SK-N-SH (cell line): ENCODE measurements at regions not wholly inside any gene's neighbourhood (a gene's known extent, or its start where the extent isn't known, plus 50 kb on each side); places are given as distances from the start of the nearest gene placed in this dataset.

Source experiments
- CTCF ChIA-PET: fragments of 300-600, 350-600 bp; formaldehyde crosslinking; extraction: SDS; loops from one replicate; lab custom pipeline; 2021; lab: Yijun Ruan, JAX
- POLR2A ChIA-PET: fragments of 350-600 bp; sonication (Branson Sonifier 250); formaldehyde crosslinking; extraction: SDS; loops from one replicate; lab custom pipeline; 2020; ENCODE audit warnings: antibody characterized with exemption, inconsistent platforms; lab: Yijun Ruan, JAX
- DNase-seq: peaks from one replicate; pipeline ENCODE4 v3.0.0; 2012
- H2AFZ ChIP-seq: fragments of 200-600 bp; sonication (generic); 2 replicates; pipeline ENCODE4 v1.8.1; 2016; ENCODE audit warnings: antibody characterized with exemption, mild to moderate bottlenecking, low read depth
- H3F3A ChIP-seq: fragments of 200-600 bp; sonication (generic); replicated peaks from 2 replicates; pipeline ENCODE3; 2016; ENCODE audit warnings: antibody characterized with exemption, mild to moderate bottlenecking; ENCODE audit not compliant: insufficient read depth
- H3K27ac ChIP-seq, 2 experiments: fragments of 200-500 bp in 1 of 2; fragments of 200-600 bp in 1 of 2; sonication (Bioruptor generic) in 1 of 2; sonication (generic), shearing (Covaris generic) in 1 of 2; 2 replicates each; pipeline versions ENCODE4 v1.5.1 to v1.6.1; 2014 to 2016; ENCODE audit warnings: low read depth in 2 of 2, inconsistent platforms in 1 of 2, low read length in 1 of 2, mild to moderate bottlenecking in 1 of 2, mixed read lengths in 1 of 2
- H3K27me3 ChIP-seq: fragments of 200-600 bp; sonication (generic), shearing (Covaris generic); 2 replicates; pipeline ENCODE4 v1.6.1; 2016; ENCODE audit warnings: mixed run types; ENCODE audit not compliant: insufficient read depth
- H3K36me3 ChIP-seq, 2 experiments: fragments of 200-500 bp in 1 of 2; fragments of 200-600 bp in 1 of 2; sonication (Bioruptor generic) in 1 of 2; sonication (generic) in 1 of 2; replicated peaks in 1 of 2; 2 replicates each; pipeline versions ENCODE3 to v1.5.1; 2014 to 2016; ENCODE audit warnings: low read length in 1 of 2, mild to moderate bottlenecking in 1 of 2; ENCODE audit not compliant: insufficient read depth in 2 of 2, control insufficient read depth in 1 of 2
- H3K4me1 ChIP-seq, 2 experiments: fragments of 200-500 bp in 1 of 2; fragments of 200-600 bp in 1 of 2; sonication (Bioruptor generic) in 1 of 2; sonication (generic), shearing (Covaris generic) in 1 of 2; 2 replicates each; pipeline versions ENCODE4 v1.5.1 to v1.6.1; 2014 to 2016; ENCODE audit warnings: low read depth in 1 of 2, low read length in 1 of 2, mixed run types in 1 of 2; ENCODE audit not compliant: insufficient read depth in 2 of 2, control insufficient read depth in 1 of 2
- H3K4me2 ChIP-seq: fragments of 200-600 bp; sonication (generic), shearing (Covaris generic); 2 replicates; pipeline ENCODE4 v1.6.1; 2017; ENCODE audit warnings: mixed run types
- H3K4me3 ChIP-seq, 2 experiments: fragments of 200-500 bp in 1 of 2; fragments of 200-600 bp in 1 of 2; sonication (Bioruptor generic) in 1 of 2; sonication (generic), shearing (Covaris generic) in 1 of 2; 2 replicates each; pipeline versions ENCODE4 v1.5.1 to v1.8.1; 2014 to 2016; ENCODE audit warnings: low read depth in 2 of 2, inconsistent platforms in 1 of 2, low read length in 1 of 2, mild to moderate bottlenecking in 1 of 2, mixed read lengths in 1 of 2, moderate library complexity in 1 of 2
- H3K79me2 ChIP-seq: fragments of 200-600 bp; sonication (generic); 2 replicates; pipeline ENCODE4 v1.8.1; 2017; ENCODE audit warnings: mild to moderate bottlenecking; ENCODE audit not compliant: insufficient read depth
- H3K9ac ChIP-seq: fragments of 200-600 bp; sonication (generic); 2 replicates; pipeline ENCODE4 v1.6.1; 2017; ENCODE audit warnings: mixed run types
- H3K9me2 ChIP-seq: fragments of 200-600 bp; sonication (generic); 2 replicates; pipeline ENCODE4 v1.6.1; 2017; ENCODE audit warnings: mixed run types
- H3K9me3 ChIP-seq: fragments of 200-600 bp; sonication (generic); 2 replicates; pipeline ENCODE4 v1.6.1; 2017; ENCODE audit warnings: mixed run types, mild to moderate bottlenecking, moderate library complexity
- H4K20me1 ChIP-seq: fragments of 200-600 bp; sonication (generic); 2 replicates; pipeline ENCODE4 v1.6.1; 2017; ENCODE audit warnings: mild to moderate bottlenecking, mixed run types; ENCODE audit not compliant: insufficient read depth
- ELF1 ChIP-seq: IDR thresholded peaks from 2 replicates; pipeline ENCODE4 v1.4.0; 2012
- EP300 ChIP-seq, 2 experiments: IDR thresholded peaks; 2 replicates each; pipeline versions ENCODE4 v1.4.0 to v1.6.1; 2012; ENCODE audit warnings: borderline replicate concordance in 1 of 2, low read depth in 1 of 2, low read length in 1 of 2
- EZH2phosphoT487 ChIP-seq: fragments of 200-600 bp; sonication (generic); IDR thresholded peaks from 2 replicates; pipeline ENCODE4 v1.6.1; 2017; ENCODE audit warnings: low read depth, mixed run types, mild to moderate bottlenecking, antibody characterized with exemption, moderate library complexity, borderline replicate concordance
- FOSL2 ChIP-seq: IDR thresholded peaks from 2 replicates; pipeline ENCODE4 v1.4.0; 2012; ENCODE audit warnings: low read depth, mild to moderate bottlenecking, moderate library complexity, borderline replicate concordance
- JUND ChIP-seq: IDR thresholded peaks from 2 replicates; pipeline ENCODE4 v1.4.0; 2012
- NFIC ChIP-seq: IDR thresholded peaks from 2 replicates; pipeline ENCODE4 v1.4.0; 2012; ENCODE audit warnings: borderline replicate concordance
- NRF1 ChIP-seq: IDR thresholded peaks from 2 replicates; pipeline ENCODE4 v1.6.1; 2012; ENCODE audit warnings: low read depth, mild to moderate bottlenecking, low read length
- RAD21 ChIP-seq: IDR thresholded peaks from 2 replicates; pipeline ENCODE4 v1.6.1; 2012; ENCODE audit warnings: mild to moderate bottlenecking, low read length
- RCOR1 ChIP-seq: fragments of 150-350 bp; IDR thresholded peaks from 2 replicates; pipeline ENCODE4 v1.6.1; 2017; ENCODE audit warnings: antibody characterized with exemption, low read length
- RXRA ChIP-seq: IDR thresholded peaks from 2 replicates; pipeline ENCODE4 v1.4.0; 2012; ENCODE audit warnings: low read depth, mild to moderate bottlenecking, borderline replicate concordance
- TCF12 ChIP-seq: IDR thresholded peaks from 2 replicates; pipeline ENCODE4 v1.4.0; 2012
- TEAD4 ChIP-seq: IDR thresholded peaks from 2 replicates; pipeline ENCODE4 v1.4.0; 2012; ENCODE audit warnings: mild to moderate bottlenecking, borderline replicate concordance; ENCODE audit not compliant: insufficient read depth
- WGBS: methylation state at CpG from one replicate; pipeline ENCODE4 v1.1.6; 2017; ENCODE audit warnings: low lambda C conversion rate; 5-methylcytosine and 5-hydroxymethylcytosine counted together
- TF ChIP-seq, protein P1 (sequence below): IDR thresholded peaks from 2 replicates; pipeline ENCODE4 v1.4.0; 2012; ENCODE audit warnings: low read depth, borderline replicate concordance
- TF ChIP-seq, protein P2 (sequence below): IDR thresholded peaks from 2 replicates; pipeline ENCODE4; 2012

DNA sequence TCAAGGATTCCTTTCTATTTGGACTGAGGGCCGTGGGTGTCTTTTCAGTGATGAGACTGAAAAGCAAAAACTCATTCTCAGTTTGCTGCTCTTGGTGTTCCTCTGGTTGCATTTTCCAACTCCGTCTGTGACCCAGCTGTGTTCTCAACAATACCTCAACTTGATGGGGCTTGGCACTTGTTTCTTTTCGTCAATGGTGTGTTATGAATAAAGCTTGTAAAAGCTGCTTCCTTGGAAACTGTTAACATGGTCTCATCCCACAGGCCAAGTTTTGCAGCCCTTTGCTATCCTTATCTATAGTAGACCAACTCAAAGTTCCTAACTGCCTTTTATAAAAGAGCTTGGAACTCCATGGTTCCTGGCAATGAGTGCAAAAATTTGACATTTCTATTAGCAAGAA is 142.5 kb upstream of the UBE2E1 start:
- Histone ChIP-seq H3K9me2 (no peaks in the 10 kb centered on the region), H3K4me2 (no peak overlapping the region), H4K20me1 (no peaks in the 10 kb centered on the region), H2AFZ (no peak overlapping the region), H3K27me3 (no peaks in the 10 kb centered on the region), H3K27ac (no peak overlapping the region), H3K79me2 (no peaks in the 10 kb centered on the region), H3K9me3 (no peaks in the 10 kb centered on the region), H3F3A (peaks cover 3% of the 10 kb centered on the region), H3K4me1 (peaks cover 3 to 5% of the 10 kb centered on the region in 2 experiments; a peak in 2 of 4 replicates), H3K9ac (no peak overlapping the region), H3K36me3 (no peaks in the 10 kb centered on the region), H3K4me3 (no peak overlapping the region)
- TF ChIP-seq TEAD4 (no peak), RAD21 (no peak), EP300 (IDR thresholded peaks at IDR 0.05; ENCODE audit: borderline replicate concordance in 1 of 2, low read depth in 1 of 2, low read length in 1 of 2) (no peak), ELF1 (no peak)
- WGBS: 93% methylated on average over 3 of the region's 3 CpGs
- ChIA-PET CTCF (no interaction called here), POLR2A (no interaction called here)
- no peak for DNase-seq

DNA sequence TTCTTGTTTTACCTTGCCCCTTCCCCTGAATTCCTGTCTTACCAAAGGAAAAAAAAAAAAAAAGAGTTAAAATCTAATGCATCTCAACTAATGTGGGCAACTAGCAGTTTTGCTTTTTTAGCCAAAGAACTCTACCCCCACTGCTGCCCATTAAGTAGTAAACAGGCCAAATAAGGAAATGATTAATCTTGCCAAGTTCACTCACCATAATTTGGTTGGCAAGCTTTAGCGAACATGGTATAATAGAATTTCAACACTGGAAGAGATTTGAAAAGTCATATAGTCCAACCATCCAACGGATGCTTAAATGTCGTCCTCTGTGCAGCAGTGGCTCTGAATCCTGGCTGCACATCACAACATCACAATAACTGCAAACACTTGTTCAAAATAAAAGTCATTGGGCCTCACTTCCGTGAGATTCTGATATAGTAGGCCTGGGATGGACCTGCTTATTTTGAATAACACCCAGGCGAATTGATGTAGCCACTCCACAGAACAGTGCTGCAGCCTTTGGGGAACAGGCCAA is 142.0 kb upstream of the UBE2E1 start:
- no peaks in the 10 kb centered on the region for H4K20me1 ChIP-seq
- H3K79me2 ChIP-seq: no peaks in the 10 kb centered on the region
- WGBS: 71% methylated on average over 5 of the region's 5 CpGs
- no peaks in the 10 kb centered on the region for H3K27me3 ChIP-seq
- ChIA-PET POLR2A (no interaction called here), CTCF (no interaction called here)
- H3F3A ChIP-seq: peaks cover 5% of the 10 kb centered on the region
- no peak overlapping the region for H3K27ac ChIP-seq
- no peaks in the 10 kb centered on the region for H3K36me3 ChIP-seq
- H3K4me3 ChIP-seq: no peak overlapping the region
- no peak overlapping the region for H2AFZ ChIP-seq
- H3K4me1 ChIP-seq: peaks cover 5% of the 10 kb centered on the region in 2 experiments; a peak in 2 of 4 replicates
- H3K4me2 ChIP-seq: 0 out of 2 replicates have a peak overlapping the region, but pooled peaks have one; percentile 5
- no peaks in the 10 kb centered on the region for H3K9me3 ChIP-seq
- H3K9ac ChIP-seq: no peak overlapping the region
- DNase-seq: no peak
- no peaks in the 10 kb centered on the region for H3K9me2 ChIP-seq
- TF ChIP-seq RXRA: no peak
- TF ChIP-seq, protein P1, sequence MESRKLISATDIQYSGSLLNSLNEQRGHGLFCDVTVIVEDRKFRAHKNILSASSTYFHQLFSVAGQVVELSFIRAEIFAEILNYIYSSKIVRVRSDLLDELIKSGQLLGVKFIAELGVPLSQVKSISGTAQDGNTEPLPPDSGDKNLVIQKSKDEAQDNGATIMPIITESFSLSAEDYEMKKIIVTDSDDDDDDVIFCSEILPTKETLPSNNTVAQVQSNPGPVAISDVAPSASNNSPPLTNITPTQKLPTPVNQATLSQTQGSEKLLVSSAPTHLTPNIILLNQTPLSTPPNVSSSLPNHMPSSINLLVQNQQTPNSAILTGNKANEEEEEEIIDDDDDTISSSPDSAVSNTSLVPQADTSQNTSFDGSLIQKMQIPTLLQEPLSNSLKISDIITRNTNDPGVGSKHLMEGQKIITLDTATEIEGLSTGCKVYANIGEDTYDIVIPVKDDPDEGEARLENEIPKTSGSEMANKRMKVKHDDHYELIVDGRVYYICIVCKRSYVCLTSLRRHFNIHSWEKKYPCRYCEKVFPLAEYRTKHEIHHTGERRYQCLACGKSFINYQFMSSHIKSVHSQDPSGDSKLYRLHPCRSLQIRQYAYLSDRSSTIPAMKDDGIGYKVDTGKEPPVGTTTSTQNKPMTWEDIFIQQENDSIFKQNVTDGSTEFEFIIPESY: no peak
- TF ChIP-seq TEAD4: no peak
- TF ChIP-seq NFIC: peak; percentile 33; the same call in 1 of the 2 replicates

DNA sequence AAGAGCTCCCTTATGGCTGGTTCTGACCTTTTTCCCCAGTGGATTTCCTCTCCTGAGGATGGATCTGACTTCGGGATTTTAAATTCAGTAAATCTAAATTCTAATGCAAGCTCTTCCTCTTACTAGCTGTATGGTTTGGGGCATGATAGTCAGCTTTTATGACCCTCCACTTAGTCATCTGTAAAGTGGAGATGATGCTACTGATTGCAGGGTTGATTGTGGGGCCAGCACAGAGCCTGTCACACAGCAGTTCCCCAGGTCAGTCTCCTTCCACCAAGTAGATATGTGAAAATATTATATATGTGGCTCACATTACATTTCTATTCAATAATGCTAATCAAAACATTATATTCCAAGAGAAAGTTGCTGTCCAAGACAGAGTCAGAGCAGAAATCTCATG is 141.3 kb upstream of the UBE2E1 start:
- Histone ChIP-seq H3K9ac (no peak overlapping the region), H4K20me1 (no peaks in the 10 kb centered on the region), H3K79me2 (no peaks in the 10 kb centered on the region), H3K27ac (no peak overlapping the region), H3K4me2 (peak overlapping the region; percentile 5; the same call in 1 of the 2 replicates), H3K4me3 (no peak overlapping the region), H3K9me3 (no peaks in the 10 kb centered on the region), H2AFZ (no peak overlapping the region), H3K9me2 (no peaks in the 10 kb centered on the region), H3K4me1 (peaks cover 5 to 12% of the 10 kb centered on the region in 2 experiments; a peak in 3 of 4 replicates), H3K36me3 (no peaks in the 10 kb centered on the region), H3K27me3 (no peaks in the 10 kb centered on the region), H3F3A (peaks cover 9% of the 10 kb centered on the region)
- WGBS: 89% methylated on average over 1 of the region's 1 CpG
- ChIA-PET CTCF (no interaction called here), POLR2A (no interaction called here)
- DNase-seq: no peak
- TF ChIP-seq NFIC (peak; percentile 42; the same call in 1 of the 2 replicates), RXRA (peak; percentile 70; the same call in 1 of the 2 replicates), EP300 (IDR thresholded peaks at IDR 0.05; ENCODE audit: borderline replicate concordance in 1 of 2, low read depth in 1 of 2, low read length in 1 of 2) (peak in 1 of 2 experiments; percentile 41; a peak in 1 of 4 replicates), FOSL2 (peak; percentile 60; the same call in 1 of the 2 replicates), TCF12 (peak; percentile 59), JUND (peak; percentile 57), ELF1 (0 out of 2 replicates have a peak, but pooled peaks have one; percentile 9), NRF1 (no peak), RCOR1 (no peak), EZH2phosphoT487 (no peak)
- TF ChIP-seq, protein P2, sequence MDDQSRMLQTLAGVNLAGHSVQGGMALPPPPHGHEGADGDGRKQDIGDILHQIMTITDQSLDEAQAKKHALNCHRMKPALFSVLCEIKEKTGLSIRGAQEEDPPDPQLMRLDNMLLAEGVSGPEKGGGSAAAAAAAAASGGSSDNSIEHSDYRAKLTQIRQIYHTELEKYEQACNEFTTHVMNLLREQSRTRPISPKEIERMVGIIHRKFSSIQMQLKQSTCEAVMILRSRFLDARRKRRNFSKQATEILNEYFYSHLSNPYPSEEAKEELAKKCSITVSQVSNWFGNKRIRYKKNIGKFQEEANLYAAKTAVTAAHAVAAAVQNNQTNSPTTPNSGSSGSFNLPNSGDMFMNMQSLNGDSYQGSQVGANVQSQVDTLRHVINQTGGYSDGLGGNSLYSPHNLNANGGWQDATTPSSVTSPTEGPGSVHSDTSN: peak; percentile 45
